H1 (cell line): ENCODE measurements at regions not wholly inside any gene's neighbourhood (a gene's known extent, or its start where the extent isn't known, plus 50 kb on each side); places are given as distances from the start of the nearest gene placed in this dataset.
A peak's percentile ranks its signal among the peaks of the same experiment; 100 is the strongest.

Experiments
- CTCF ChIA-PET: fragments of 300-600 bp; sonication (Branson Sonifier 250); formaldehyde crosslinking; loops from one replicate; lab custom pipeline; 2021; ENCODE audit not compliant: partially characterized antibody; lab: Charles Lee
- POLR2A ChIA-PET: fragments of 300-600 bp; sonication (Branson Sonifier 250); formaldehyde crosslinking; loops from one replicate; lab custom pipeline; 2021; ENCODE audit warnings: inconsistent platforms; ENCODE audit not compliant: partially characterized antibody; lab: Charles Lee
- DNase-seq, 2 experiments: peaks; one replicate each; pipeline versions ENCODE4 v3.0.0 to v3.0.0-alpha.2; 2010 to 2022; ENCODE audit warnings: low spot score in 2 of 2, low read depth in 1 of 2, mixed read lengths in 1 of 2
- FAIRE-seq: peaks from 2 replicates; lab custom pipeline; 2011; peaks lifted over from hg19 to GRCh38; lab: Jason Lieb, UNC
- H2AFZ ChIP-seq: 2 replicates; pipeline ENCODE4 v1.8.1; 2012; ENCODE audit warnings: low read length, inconsistent platforms
- H2AK5ac ChIP-seq: 2 replicates; pipeline ENCODE4 v1.6.1; 2013; ENCODE audit warnings: low read depth, low read length
- H2BK120ac ChIP-seq: replicated peaks from 2 replicates; pipeline ENCODE3; 2013; ENCODE audit warnings: low read depth, low read length, inconsistent platforms
- H2BK12ac ChIP-seq: 2 replicates; pipeline ENCODE4 v1.6.1; 2013; ENCODE audit warnings: low read depth, low read length
- H2BK15ac ChIP-seq: 2 replicates; pipeline ENCODE4 v1.6.1; 2013; ENCODE audit warnings: low read length
- H2BK20ac ChIP-seq: 2 replicates; pipeline ENCODE4 v1.6.1; 2013; ENCODE audit warnings: low read length
- H2BK5ac ChIP-seq: 2 replicates; pipeline ENCODE4 v1.6.1; 2013; ENCODE audit warnings: low read depth, low read length
- H3K14ac ChIP-seq: 2 replicates; pipeline ENCODE4 v1.6.1; 2013; ENCODE audit warnings: inconsistent platforms; ENCODE audit not compliant: insufficient read length
- H3K18ac ChIP-seq: 2 replicates; pipeline ENCODE4 v1.6.1; 2013; ENCODE audit warnings: low read length; ENCODE audit errors: extremely low read depth
- H3K23ac ChIP-seq: 2 replicates; pipeline ENCODE4 v1.6.1; 2013; ENCODE audit warnings: inconsistent platforms; ENCODE audit not compliant: insufficient read length
- H3K23me2 ChIP-seq: 2 replicates; pipeline ENCODE4 v1.6.1; 2013; ENCODE audit warnings: low read depth, low read length
- H3K27ac ChIP-seq: 2 replicates; pipeline ENCODE4 v1.6.1; 2011; ENCODE audit warnings: low read depth, low read length, inconsistent platforms
- H3K27me3 ChIP-seq, 4 experiments: replicated peaks in 1 of 4; 1 replicate in 1 of 4; 2 replicates in 3 of 4; pipeline versions ENCODE4 v1.6.1 to v1.8.1; 2011 to 2013; ENCODE audit warnings: low read length in 3 of 4, mild to moderate bottlenecking in 3 of 4, inconsistent platforms in 2 of 4, mixed read lengths in 2 of 4, moderate library complexity in 1 of 4; ENCODE audit not compliant: control insufficient read depth in 3 of 4, insufficient read depth in 3 of 4; ENCODE audit errors: extremely low read depth in 1 of 4
- H3K36me3 ChIP-seq, 4 experiments: 2 replicates each; pipeline versions ENCODE4 v1.6.1 to v1.8.1; 2011 to 2013; ENCODE audit warnings: mild to moderate bottlenecking in 4 of 4, low read length in 3 of 4, moderate library complexity in 2 of 4, control low read depth in 1 of 4, inconsistent platforms in 1 of 4; ENCODE audit not compliant: insufficient read depth in 4 of 4, control insufficient read depth in 2 of 4
- H3K4ac ChIP-seq: replicated peaks from 2 replicates; pipeline ENCODE3; 2013; ENCODE audit warnings: low read length, low read depth, mixed read lengths, inconsistent platforms; ENCODE audit not compliant: insufficient read length
- H3K4me1 ChIP-seq, 4 experiments: replicated peaks in 1 of 4; 1 replicate in 1 of 4; 2 replicates in 3 of 4; pipeline versions ENCODE4 v1.6.1 to v1.8.1; 2011 to 2013; ENCODE audit warnings: low read length in 3 of 4, inconsistent platforms in 2 of 4, mixed read lengths in 1 of 4; ENCODE audit not compliant: insufficient read depth in 4 of 4, control insufficient read depth in 3 of 4
- H3K4me2 ChIP-seq, 2 experiments: 2 replicates each; pipeline versions ENCODE4 v1.6.1 to v1.8.1; 2011 to 2013; ENCODE audit warnings: low read depth in 2 of 2, low read length in 2 of 2, control low read depth in 1 of 2, inconsistent platforms in 1 of 2, mild to moderate bottlenecking in 1 of 2; ENCODE audit not compliant: insufficient read depth in 1 of 2
- H3K4me3 ChIP-seq, 4 experiments: fragments of 200-600, 300-600 bp in 1 of 4; sonication (generic), shearing (Covaris generic), sonication (Bioruptor Twin) in 1 of 4; 2 replicates each; pipeline versions ENCODE4 v1.5.1 to v1.8.1; 2011 to 2016; ENCODE audit warnings: low read length in 4 of 4, low read depth in 3 of 4, control low read depth in 2 of 4, inconsistent platforms in 2 of 4, mild to moderate bottlenecking in 2 of 4, mixed read lengths in 1 of 4, moderate library complexity in 1 of 4; ENCODE audit not compliant: insufficient read depth in 2 of 4; ENCODE audit errors: extremely low read depth in 1 of 4
- H3K56ac ChIP-seq: replicated peaks from 2 replicates; pipeline ENCODE3; 2013; ENCODE audit warnings: low read depth, mild to moderate bottlenecking, mixed read lengths, low read length, inconsistent platforms; ENCODE audit not compliant: insufficient read length
- H3K79me1 ChIP-seq: 2 replicates; pipeline ENCODE4 v1.6.1; 2013; ENCODE audit warnings: low read depth, low read length, control low read depth
- H3K79me2 ChIP-seq, 2 experiments: 2 replicates each; pipeline versions ENCODE4 v1.6.1 to v1.8.1; 2012 to 2013; ENCODE audit warnings: low read length in 2 of 2, mild to moderate bottlenecking in 2 of 2, inconsistent platforms in 1 of 2; ENCODE audit not compliant: insufficient read depth in 2 of 2, control insufficient read depth in 1 of 2
- H3K9ac ChIP-seq, 4 experiments: replicated peaks in 1 of 4; 1 replicate in 1 of 4; 2 replicates in 3 of 4; pipeline versions ENCODE4 v1.6.1 to v1.8.1; 2011 to 2013; ENCODE audit warnings: low read depth in 3 of 4, low read length in 3 of 4, control low read depth in 2 of 4, mild to moderate bottlenecking in 2 of 4, moderate library complexity in 2 of 4, inconsistent platforms in 1 of 4; ENCODE audit errors: extremely low read depth in 1 of 4
- H3K9me3 ChIP-seq, 2 experiments: 2 replicates each; pipeline versions ENCODE4 v1.6.1 to v1.8.1; 2012 to 2013; ENCODE audit warnings: mild to moderate bottlenecking in 2 of 2, moderate library complexity in 2 of 2, control low read depth in 1 of 2, inconsistent platforms in 1 of 2, low read depth in 1 of 2, low read length in 1 of 2, mixed read lengths in 1 of 2; ENCODE audit not compliant: insufficient read depth in 2 of 2
- H4K20me1 ChIP-seq, 2 experiments: replicated peaks in 1 of 2; 2 replicates each; pipeline versions ENCODE3 to v1.8.1; 2011 to 2013; ENCODE audit warnings: inconsistent platforms in 2 of 2, low read length in 2 of 2, mild to moderate bottlenecking in 1 of 2; ENCODE audit not compliant: insufficient read depth in 2 of 2, control insufficient read depth in 1 of 2
- H4K5ac ChIP-seq: 2 replicates; pipeline ENCODE4 v1.6.1; 2013; ENCODE audit warnings: low read length, low read depth, mixed read lengths, inconsistent platforms; ENCODE audit not compliant: insufficient read length
- H4K8ac ChIP-seq: 2 replicates; pipeline ENCODE4 v1.8.0; 2013; ENCODE audit warnings: mild to moderate bottlenecking, moderate library complexity, low read length, inconsistent platforms; ENCODE audit not compliant: insufficient read depth; ENCODE audit errors: extremely low read depth
- H4K91ac ChIP-seq: replicated peaks from 2 replicates; pipeline ENCODE3; 2013; ENCODE audit warnings: low read length, mixed read lengths, inconsistent platforms; ENCODE audit not compliant: insufficient read length
- ASH2L ChIP-seq: fragments of 200-600, 300-600 bp; sonication (generic); IDR thresholded peaks from one replicate; pipeline ENCODE4 v1.7.1; 2017; ENCODE audit warnings: low read length
- BCL11A ChIP-seq, 2 experiments: IDR thresholded peaks; one replicate each; pipeline ENCODE4 v1.6.1; 2011; ENCODE audit warnings: low read depth in 2 of 2, low read length in 2 of 2, mild to moderate bottlenecking in 2 of 2
- CEBPB ChIP-seq: IDR thresholded peaks from 2 replicates; pipeline ENCODE4 v1.6.1; 2012; ENCODE audit warnings: low read depth, low read length
- CHD2 ChIP-seq: IDR thresholded peaks from 2 replicates; pipeline ENCODE4 v1.6.1; 2012; ENCODE audit warnings: low read length, improper control_type of control experiment
- CTCF ChIP-seq, 3 experiments: IDR thresholded peaks; 1 replicate in 2 of 3; 2 replicates in 1 of 3; pipeline versions ENCODE4 v1.5.1 to v1.6.1; 2011; ENCODE audit warnings: low read length in 3 of 3, mild to moderate bottlenecking in 3 of 3, inconsistent platforms in 2 of 3, low read depth in 1 of 3, moderate library complexity in 1 of 3; ENCODE audit not compliant: insufficient read depth in 1 of 3; ENCODE audit errors: control extremely low read depth in 1 of 3
- KDM4A ChIP-seq: IDR thresholded peaks from one replicate; pipeline ENCODE4 v1.7.1; 2012; ENCODE audit warnings: low read depth, mild to moderate bottlenecking, moderate library complexity, low read length, inconsistent platforms; ENCODE audit not compliant: severe bottlenecking
- MAFK ChIP-seq: IDR thresholded peaks from 2 replicates; pipeline ENCODE4 v1.6.1; 2012; ENCODE audit warnings: low read depth, mild to moderate bottlenecking, improper control_type of control experiment, low read length
- PHF8 ChIP-seq: fragments of 200-600 bp; sonication (generic); conservative IDR thresholded peaks from 2 replicates; pipeline ENCODE4 v1.7.1; 2012; ENCODE audit warnings: low read depth, mild to moderate bottlenecking, inconsistent platforms, low read length, moderate library complexity
- POU5F1 ChIP-seq: IDR thresholded peaks from 2 replicates; pipeline ENCODE4 v1.6.1; 2011; ENCODE audit warnings: low read depth, mild to moderate bottlenecking, low read length, moderate library complexity
- RAD21 ChIP-seq, 2 experiments: IDR thresholded peaks in 1 of 2; conservative IDR thresholded peaks in 1 of 2; 2 replicates each; pipeline ENCODE4 v1.6.1; 2011; ENCODE audit warnings: low read depth in 2 of 2, low read length in 2 of 2, improper control_type of control experiment in 1 of 2, inconsistent platforms in 1 of 2, mild to moderate bottlenecking in 1 of 2, moderate library complexity in 1 of 2
- RXRA ChIP-seq: IDR thresholded peaks from 2 replicates; pipeline ENCODE4 v1.6.1; 2011; ENCODE audit warnings: low read depth, mild to moderate bottlenecking, low read length, moderate library complexity; ENCODE audit not compliant: insufficient read depth
- SIX5 ChIP-seq: IDR thresholded peaks from 2 replicates; pipeline ENCODE4 v1.6.1; 2011; ENCODE audit warnings: mild to moderate bottlenecking, low read depth, low read length
- SP2 ChIP-seq: IDR thresholded peaks from 2 replicates; pipeline ENCODE4 v1.6.1; 2012; ENCODE audit warnings: mild to moderate bottlenecking, low read length, inconsistent platforms
- WGBS, 2 experiments: shearing (Covaris generic) in 1 of 2; methylation state at CpG; one replicate each; pipeline versions ENCODE4 v1.1.6 to v1.1.7; 2013 to 2015; ENCODE audit warnings: low lambda C conversion rate in 2 of 2, mixed read lengths in 2 of 2, inconsistent platforms in 1 of 2, low coverage in 1 of 2, missing lambda C conversion rate in 1 of 2; ENCODE audit not compliant: insufficient replicate concordance in 2 of 2, insufficient coverage in 1 of 2, insufficient read length in 1 of 2; ENCODE audit errors: extremely low coverage in 1 of 2, missing lambda C conversion rate in 1 of 2; 5-methylcytosine and 5-hydroxymethylcytosine counted together

GRCh38 chr1:177392336-177392735 is 221.6 kb downstream of the BRINP2 start:
- POLR2A ChIA-PET: no interaction called here
- no peak overlapping the region for H2AFZ ChIP-seq
- H3K4me3 ChIP-seq: no peak overlapping the region
- H3K4me1 ChIP-seq: no peaks in the 10 kb centered on the region
- no peak overlapping the region for H3K14ac ChIP-seq
- H2BK12ac ChIP-seq: no peak overlapping the region
- no peak for FAIRE-seq
- 85% methylated on average over 3 of the region's 3 CpGs; no CpG with 5 or more reads in 1 of the 2 experiments for WGBS, 2 experiments
- H3K56ac ChIP-seq: no peak overlapping the region
- no peak overlapping the region for H2AK5ac ChIP-seq
- no peak overlapping the region for H2BK15ac ChIP-seq
- H3K4ac ChIP-seq: no peak overlapping the region
- H3K79me1 ChIP-seq: no peaks in the 10 kb centered on the region
- no peaks in the 10 kb centered on the region for H3K23me2 ChIP-seq
- no peak overlapping the region for H4K8ac ChIP-seq
- H4K5ac ChIP-seq: no peak overlapping the region
- no peak overlapping the region for H3K23ac ChIP-seq
- H4K20me1 ChIP-seq: no peaks in the 10 kb centered on the region
- no peak overlapping the region for H4K91ac ChIP-seq
- H2BK5ac ChIP-seq: 0 out of 2 replicates have a peak overlapping the region, but pooled peaks have one; percentile 8
- no peak overlapping the region for H3K4me2 ChIP-seq
- no peak overlapping the region for H3K9ac ChIP-seq
- H3K9me3 ChIP-seq: no peaks in the 10 kb centered on the region
- H2BK20ac ChIP-seq: no peak overlapping the region
- no peak overlapping the region for H3K18ac ChIP-seq
- H3K79me2 ChIP-seq: no peaks in the 10 kb centered on the region
- H3K36me3 ChIP-seq: no peaks in the 10 kb centered on the region
- no peak overlapping the region for H2BK120ac ChIP-seq
- H3K27me3 ChIP-seq: no peaks in the 10 kb centered on the region
- H3K27ac ChIP-seq: no peak overlapping the region
- DNase-seq: no peak
- CTCF ChIA-PET: no interaction called here
- TF ChIP-seq RXRA (no peak), SIX5 (no peak), RAD21 (IDR thresholded peaks at IDR 0.05 in 1 of 2, conservative IDR thresholded peaks at IDR 0.05 in 1 of 2; ENCODE audit: low read depth in 2 of 2, low read length in 2 of 2) (no peak), CHD2 (no peak), PHF8 (no peak), MAFK (no peak), SP2 (no peak), CEBPB (no peak), ASH2L (no peak), CTCF (IDR thresholded peaks at IDR 0.05; ENCODE audit: control extremely low read depth in 1 of 3, insufficient read depth in 1 of 3, low read depth in 1 of 3, low read length in 3 of 3) (no peak), BCL11A (IDR thresholded peaks at IDR 0.05; ENCODE audit: low read depth in 2 of 2, low read length in 2 of 2) (no peak), POU5F1 (no peak), KDM4A (no peak)
